ENCODE measurements at regions not wholly inside any gene's neighbourhood (a gene's known extent, or its start where the extent isn't known, plus 50 kb on each side); places are given as distances from the start of the nearest gene placed in this dataset.

DNA sequence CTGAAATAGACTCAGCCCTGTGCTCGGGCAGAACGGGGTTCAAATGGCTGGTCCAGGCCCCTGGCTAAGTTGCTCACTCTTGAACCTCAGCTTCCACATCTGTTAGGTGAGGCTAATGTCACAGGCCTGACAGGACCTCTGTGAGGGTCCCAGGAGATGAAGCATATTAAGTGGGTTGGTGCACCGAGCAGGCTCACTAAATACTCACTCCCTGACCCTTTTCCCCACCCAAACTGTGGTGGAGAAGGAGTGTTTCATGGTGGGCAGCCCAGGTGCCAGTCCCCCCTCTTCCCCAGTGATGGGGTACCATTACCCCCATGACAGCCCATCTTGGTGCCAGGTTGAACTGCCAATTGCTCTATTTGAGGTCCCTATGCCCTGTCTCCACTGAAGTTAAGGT lies 286.0 kb downstream of the MYCN start:
- Mint-ChIP-seq H3K9me3 (ENCODE audit: unreplicated experiment) (peaks cover 2% of the 10 kb centered on the region), H3K4me3 (ENCODE audit: unreplicated experiment) (no peak overlapping the region), H3K36me3 (ENCODE audit: unreplicated experiment) (peaks cover 4% of the 10 kb centered on the region), H3K27me3 (ENCODE audit: unreplicated experiment) (peaks cover 7% of the 10 kb centered on the region), H3K27ac (ENCODE audit: unreplicated experiment) (no peak overlapping the region), H3K4me1 (ENCODE audit: low read depth, unreplicated experiment) (peaks cover 25% of the 10 kb centered on the region)
- no peak for DNase-seq
- TF ChIP-seq, protein P1, sequence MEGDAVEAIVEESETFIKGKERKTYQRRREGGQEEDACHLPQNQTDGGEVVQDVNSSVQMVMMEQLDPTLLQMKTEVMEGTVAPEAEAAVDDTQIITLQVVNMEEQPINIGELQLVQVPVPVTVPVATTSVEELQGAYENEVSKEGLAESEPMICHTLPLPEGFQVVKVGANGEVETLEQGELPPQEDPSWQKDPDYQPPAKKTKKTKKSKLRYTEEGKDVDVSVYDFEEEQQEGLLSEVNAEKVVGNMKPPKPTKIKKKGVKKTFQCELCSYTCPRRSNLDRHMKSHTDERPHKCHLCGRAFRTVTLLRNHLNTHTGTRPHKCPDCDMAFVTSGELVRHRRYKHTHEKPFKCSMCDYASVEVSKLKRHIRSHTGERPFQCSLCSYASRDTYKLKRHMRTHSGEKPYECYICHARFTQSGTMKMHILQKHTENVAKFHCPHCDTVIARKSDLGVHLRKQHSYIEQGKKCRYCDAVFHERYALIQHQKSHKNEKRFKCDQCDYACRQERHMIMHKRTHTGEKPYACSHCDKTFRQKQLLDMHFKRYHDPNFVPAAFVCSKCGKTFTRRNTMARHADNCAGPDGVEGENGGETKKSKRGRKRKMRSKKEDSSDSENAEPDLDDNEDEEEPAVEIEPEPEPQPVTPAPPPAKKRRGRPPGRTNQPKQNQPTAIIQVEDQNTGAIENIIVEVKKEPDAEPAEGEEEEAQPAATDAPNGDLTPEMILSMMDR (IDR thresholded peaks at IDR 0.05; ENCODE audit: partially characterized antibody, unreplicated experiment): no peak

DNA sequence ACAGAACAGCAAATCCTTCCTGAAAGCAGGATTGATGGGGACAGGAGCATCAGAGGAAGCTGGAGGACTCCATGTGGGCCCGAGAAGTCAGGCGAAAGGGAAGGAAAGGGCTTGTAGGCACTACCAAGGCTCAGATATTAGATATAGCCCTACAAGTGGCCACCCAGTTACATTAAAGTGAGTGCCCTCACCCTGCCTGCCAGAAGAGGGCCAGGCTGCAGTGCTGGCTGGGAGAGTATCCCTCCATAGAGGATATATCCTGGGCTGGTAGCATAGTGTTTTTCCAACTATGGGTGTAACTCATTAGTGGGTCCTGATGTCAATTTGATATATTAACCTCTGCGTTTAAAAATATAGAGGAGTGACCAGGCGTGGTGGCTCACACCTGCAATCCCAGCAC lies 285.2 kb downstream of the MYCN start:
- Mint-ChIP-seq H3K27ac (ENCODE audit: unreplicated experiment) (no peak overlapping the region), H3K36me3 (ENCODE audit: unreplicated experiment) (peaks cover 5% of the 10 kb centered on the region), H3K4me3 (ENCODE audit: unreplicated experiment) (no peak overlapping the region), H3K27me3 (ENCODE audit: unreplicated experiment) (peaks cover 7% of the 10 kb centered on the region), H3K4me1 (ENCODE audit: low read depth, unreplicated experiment) (peaks cover 25% of the 10 kb centered on the region), H3K9me3 (ENCODE audit: unreplicated experiment) (peaks cover 2% of the 10 kb centered on the region)
- TF ChIP-seq, protein P1 (IDR thresholded peaks at IDR 0.05; ENCODE audit: partially characterized antibody, unreplicated experiment): no peak
- no peak for DNase-seq

DNA sequence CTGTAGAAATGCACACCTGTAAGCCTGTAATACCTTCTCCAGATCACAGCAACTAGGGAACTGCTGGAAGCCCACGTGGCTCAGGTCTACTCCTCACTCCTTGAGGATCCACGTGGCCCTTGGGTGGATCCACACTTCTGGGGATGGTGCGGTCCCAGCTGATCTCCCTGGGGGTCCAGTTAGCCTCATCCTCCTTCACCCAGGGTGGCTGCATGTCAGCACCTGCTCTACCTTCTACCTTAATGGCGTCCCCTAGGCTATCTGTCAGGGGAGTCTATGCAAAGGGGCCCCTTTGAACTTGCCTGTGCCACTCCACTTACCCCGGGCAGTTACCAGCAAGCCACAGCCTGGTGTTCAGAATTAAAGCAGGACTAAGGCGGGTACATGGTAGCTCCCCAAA lies 284.7 kb downstream of the MYCN start:
- Mint-ChIP-seq H3K36me3 (ENCODE audit: unreplicated experiment) (peaks cover 5% of the 10 kb centered on the region), H3K27ac (ENCODE audit: unreplicated experiment) (no peak overlapping the region), H3K27me3 (ENCODE audit: unreplicated experiment) (peaks cover 7% of the 10 kb centered on the region), H3K4me1 (ENCODE audit: low read depth, unreplicated experiment) (peaks cover 25% of the 10 kb centered on the region), H3K4me3 (ENCODE audit: unreplicated experiment) (no peak overlapping the region), H3K9me3 (ENCODE audit: unreplicated experiment) (peaks cover 2% of the 10 kb centered on the region)
- no peak for DNase-seq
- TF ChIP-seq, protein P1 (IDR thresholded peaks at IDR 0.05; ENCODE audit: partially characterized antibody, unreplicated experiment): no peak

DNA sequence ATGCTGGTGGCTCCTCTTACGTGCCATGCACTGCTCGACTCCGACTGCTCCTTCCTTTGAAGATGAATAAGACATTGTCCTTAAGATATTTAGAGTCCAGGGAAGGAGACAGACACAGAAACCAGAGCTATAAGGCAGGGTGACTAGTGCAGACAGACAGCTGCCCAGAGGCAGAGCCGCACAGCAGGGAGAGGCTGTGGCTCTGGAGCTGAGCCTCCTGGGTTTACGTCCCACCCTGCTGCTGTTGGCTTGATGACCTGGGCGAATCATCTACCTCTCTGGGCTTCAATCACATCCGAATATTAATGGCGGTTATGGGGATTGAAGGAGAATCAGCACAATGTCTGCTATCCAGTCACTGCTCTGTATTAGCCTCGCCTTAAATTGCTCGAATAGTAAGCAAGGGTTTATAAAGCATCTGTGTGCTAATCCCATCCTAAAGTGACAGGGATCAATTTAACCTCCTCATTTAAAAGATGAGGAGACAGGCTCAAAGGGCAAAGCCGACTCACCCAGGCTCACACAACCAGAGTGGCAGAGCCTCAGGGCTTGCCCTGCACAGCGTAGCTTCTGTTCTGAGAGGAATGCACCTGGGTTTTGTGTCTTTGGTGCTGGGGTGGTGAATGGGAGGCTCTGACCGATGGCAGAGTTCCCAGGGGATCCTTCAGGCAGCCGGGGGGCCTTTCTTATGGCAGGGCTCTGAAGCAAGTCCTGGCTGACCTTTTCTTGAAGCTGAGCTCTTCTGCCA lies 284.1 kb downstream of the MYCN start:
- peak overlapping the region; percentile 53 for H3K4me3 Mint-ChIP-seq (ENCODE audit: unreplicated experiment)
- peak overlapping the region; percentile 73 for H3K27ac Mint-ChIP-seq (ENCODE audit: unreplicated experiment)
- peaks cover 25% of the 10 kb centered on the region for H3K4me1 Mint-ChIP-seq (ENCODE audit: low read depth, unreplicated experiment)
- peaks cover 7% of the 10 kb centered on the region for H3K27me3 Mint-ChIP-seq (ENCODE audit: unreplicated experiment)
- TF ChIP-seq, protein P1 (IDR thresholded peaks at IDR 0.05; ENCODE audit: partially characterized antibody, unreplicated experiment): no peak
- peaks cover 5% of the 10 kb centered on the region for H3K36me3 Mint-ChIP-seq (ENCODE audit: unreplicated experiment)
- no peak for DNase-seq
- peaks cover 2% of the 10 kb centered on the region for H3K9me3 Mint-ChIP-seq (ENCODE audit: unreplicated experiment)

DNA sequence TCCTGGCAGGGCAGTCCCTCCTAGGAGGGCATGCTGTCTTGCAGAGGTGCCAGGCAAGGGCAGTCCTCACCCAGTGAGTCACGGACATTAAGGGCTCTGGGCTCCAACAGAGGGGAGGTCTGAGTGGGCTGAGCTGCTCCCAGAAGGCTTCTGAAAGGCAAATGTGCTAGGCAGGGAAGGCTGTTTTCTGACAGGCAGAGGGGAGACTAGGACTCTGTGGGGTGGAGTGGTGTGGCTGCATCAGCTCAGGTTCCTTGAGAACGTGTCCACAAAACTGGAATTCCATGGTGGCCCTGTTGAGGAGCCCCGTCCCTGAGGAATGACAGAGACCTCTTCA lies 283.5 kb downstream of the MYCN start:
- Mint-ChIP-seq H3K27me3 (ENCODE audit: unreplicated experiment) (peaks cover 7% of the 10 kb centered on the region), H3K4me1 (ENCODE audit: low read depth, unreplicated experiment) (peaks cover 25% of the 10 kb centered on the region), H3K4me3 (ENCODE audit: unreplicated experiment) (peak overlapping the region; percentile 53), H3K9me3 (ENCODE audit: unreplicated experiment) (peaks cover 2% of the 10 kb centered on the region), H3K27ac (ENCODE audit: unreplicated experiment) (peak overlapping the region; percentile 73), H3K36me3 (ENCODE audit: unreplicated experiment) (peaks cover 5% of the 10 kb centered on the region)
- TF ChIP-seq, protein P1 (IDR thresholded peaks at IDR 0.05; ENCODE audit: partially characterized antibody, unreplicated experiment): no peak
- DNase-seq: no peak
